ENCODE measurements at regions not wholly inside any gene's neighbourhood (a gene's known extent, or its start where the extent isn't known, plus 50 kb on each side); places are given as distances from the start of the nearest gene placed in this dataset.

DNA sequence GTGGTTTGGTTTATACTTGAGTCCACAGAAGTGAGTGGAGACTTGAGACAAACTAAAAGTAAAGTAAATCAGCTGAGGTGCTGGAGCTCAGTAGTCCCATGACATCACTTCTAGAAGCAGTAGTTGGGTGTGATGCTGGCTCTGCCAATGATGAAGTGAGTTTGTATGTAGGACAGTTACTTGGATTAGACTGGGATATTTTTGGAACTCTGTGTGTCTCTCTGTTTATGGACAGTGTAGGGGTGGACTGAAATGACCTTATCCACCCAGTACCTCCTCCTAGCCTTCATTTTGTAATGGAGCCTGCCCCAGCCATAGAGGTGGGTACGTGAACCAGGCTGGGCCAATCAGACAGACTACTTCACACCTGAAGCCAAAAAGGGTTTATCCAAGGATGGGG, 52.2 kb downstream of the POLR1D start:
- Mint-ChIP-seq H3K36me3 (ENCODE audit: low read depth) (no peaks in the 10 kb centered on the region), H3K4me1 (no peaks in the 10 kb centered on the region), H3K27me3 (ENCODE audit: low read depth) (no peaks in the 10 kb centered on the region), H3K27ac (ENCODE audit: unreplicated experiment) (no peak overlapping the region), H3K4me3 (no peak overlapping the region), H3K9me3 (no peaks in the 10 kb centered on the region)
- TF ChIP-seq, protein P1, sequence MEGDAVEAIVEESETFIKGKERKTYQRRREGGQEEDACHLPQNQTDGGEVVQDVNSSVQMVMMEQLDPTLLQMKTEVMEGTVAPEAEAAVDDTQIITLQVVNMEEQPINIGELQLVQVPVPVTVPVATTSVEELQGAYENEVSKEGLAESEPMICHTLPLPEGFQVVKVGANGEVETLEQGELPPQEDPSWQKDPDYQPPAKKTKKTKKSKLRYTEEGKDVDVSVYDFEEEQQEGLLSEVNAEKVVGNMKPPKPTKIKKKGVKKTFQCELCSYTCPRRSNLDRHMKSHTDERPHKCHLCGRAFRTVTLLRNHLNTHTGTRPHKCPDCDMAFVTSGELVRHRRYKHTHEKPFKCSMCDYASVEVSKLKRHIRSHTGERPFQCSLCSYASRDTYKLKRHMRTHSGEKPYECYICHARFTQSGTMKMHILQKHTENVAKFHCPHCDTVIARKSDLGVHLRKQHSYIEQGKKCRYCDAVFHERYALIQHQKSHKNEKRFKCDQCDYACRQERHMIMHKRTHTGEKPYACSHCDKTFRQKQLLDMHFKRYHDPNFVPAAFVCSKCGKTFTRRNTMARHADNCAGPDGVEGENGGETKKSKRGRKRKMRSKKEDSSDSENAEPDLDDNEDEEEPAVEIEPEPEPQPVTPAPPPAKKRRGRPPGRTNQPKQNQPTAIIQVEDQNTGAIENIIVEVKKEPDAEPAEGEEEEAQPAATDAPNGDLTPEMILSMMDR (conservative IDR thresholded peaks at IDR 0.05) = no peak
- no peak for DNase-seq (ENCODE audit: low read depth, low spot score)

DNA sequence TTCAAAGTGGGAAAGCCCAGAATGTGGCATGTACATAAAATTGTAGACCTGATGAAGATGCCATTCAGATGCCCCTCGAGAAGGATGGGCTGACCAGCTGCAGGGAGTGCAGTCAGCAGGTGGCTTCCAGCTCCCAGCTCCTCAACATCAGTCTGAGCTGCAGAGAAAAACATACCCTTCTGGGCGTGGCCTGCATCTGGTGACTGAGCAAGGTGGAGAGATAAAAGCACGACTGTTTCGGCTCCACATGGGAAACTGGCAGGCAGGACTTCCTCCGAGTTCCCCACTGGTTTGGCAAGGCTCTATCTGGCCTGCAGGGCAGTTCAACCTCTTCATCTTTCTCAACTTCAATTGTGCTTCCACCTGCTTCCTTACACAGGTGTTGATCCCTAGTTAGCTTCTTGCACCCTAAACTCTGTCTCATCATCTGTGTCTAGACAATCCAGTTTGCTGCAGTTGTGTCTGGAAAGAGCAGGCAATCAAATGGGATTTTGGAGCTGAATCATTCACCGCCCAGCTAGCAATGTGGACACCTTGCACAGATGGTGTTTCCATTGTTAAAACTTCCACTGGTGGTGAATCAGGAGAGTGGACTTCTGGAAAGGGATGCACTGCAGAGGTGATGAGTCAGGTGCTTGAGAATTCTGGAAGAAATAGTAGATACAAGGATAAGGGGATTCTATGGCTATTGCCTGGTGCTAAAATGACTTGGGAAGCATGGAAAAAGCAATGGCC, 56.8 kb downstream of the POLR1D start:
- Mint-ChIP-seq H3K9me3 (no peaks in the 10 kb centered on the region), H3K4me1 (no peaks in the 10 kb centered on the region), H3K27me3 (ENCODE audit: low read depth) (peaks cover 36% of the 10 kb centered on the region), H3K36me3 (ENCODE audit: low read depth) (no peaks in the 10 kb centered on the region), H3K27ac (ENCODE audit: unreplicated experiment) (no peak overlapping the region), H3K4me3 (no peak overlapping the region)
- DNase-seq (ENCODE audit: low read depth, low spot score) = no peak
- TF ChIP-seq, protein P1 (conservative IDR thresholded peaks at IDR 0.05) = no peak

DNA sequence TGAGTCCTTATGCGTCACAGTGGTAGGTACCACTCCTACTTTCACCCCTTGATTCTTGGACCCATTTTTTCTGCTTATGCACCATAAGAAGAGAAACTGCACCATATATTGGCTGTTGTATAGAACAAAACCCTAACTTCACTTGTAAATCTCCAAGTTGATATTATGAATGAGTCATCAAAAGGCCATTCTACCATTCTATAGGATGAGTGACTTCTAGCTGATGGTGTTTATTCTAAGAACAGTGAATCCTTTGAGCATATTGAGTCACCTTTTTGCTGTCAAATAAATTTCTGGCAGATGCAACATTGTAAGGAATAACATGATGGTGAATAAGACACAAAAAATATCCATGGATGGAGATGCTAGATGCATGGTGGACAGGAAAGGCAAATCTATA, 57.7 kb downstream of the POLR1D start:
- no peak for DNase-seq (ENCODE audit: low read depth, low spot score)
- no peaks in the 10 kb centered on the region for H3K4me1 Mint-ChIP-seq
- no peak overlapping the region for H3K27ac Mint-ChIP-seq (ENCODE audit: unreplicated experiment)
- H3K27me3 Mint-ChIP-seq (ENCODE audit: low read depth) = peaks cover 40% of the 10 kb centered on the region
- no peak overlapping the region for H3K4me3 Mint-ChIP-seq
- H3K36me3 Mint-ChIP-seq (ENCODE audit: low read depth) = peaks cover 2% of the 10 kb centered on the region
- H3K9me3 Mint-ChIP-seq = no peaks in the 10 kb centered on the region
- TF ChIP-seq, protein P1 (conservative IDR thresholded peaks at IDR 0.05) = no peak

DNA sequence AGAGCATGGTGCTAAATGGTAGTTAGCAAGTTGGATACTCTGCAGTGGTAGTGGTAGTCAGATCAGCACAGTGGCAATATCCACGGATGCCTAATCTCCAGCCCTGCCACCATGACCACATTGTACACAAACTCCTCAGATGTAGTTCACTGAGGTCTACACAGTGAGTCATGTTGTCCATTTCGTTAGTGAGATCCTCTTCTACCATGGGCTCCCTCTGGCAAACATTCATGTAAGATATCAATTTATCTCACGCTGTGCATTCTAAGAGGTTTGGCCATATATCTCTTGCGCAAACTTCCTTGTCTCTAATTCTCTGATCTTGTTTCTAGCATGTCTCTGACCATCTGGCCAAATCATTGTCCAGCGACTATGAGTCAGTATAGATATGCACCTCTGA, 58.2 kb downstream of the POLR1D start:
- H3K4me1 Mint-ChIP-seq = no peaks in the 10 kb centered on the region
- H3K36me3 Mint-ChIP-seq (ENCODE audit: low read depth) = peaks cover 2% of the 10 kb centered on the region
- H3K27me3 Mint-ChIP-seq (ENCODE audit: low read depth) = peaks cover 40% of the 10 kb centered on the region
- TF ChIP-seq, protein P1 (conservative IDR thresholded peaks at IDR 0.05) = no peak
- no peaks in the 10 kb centered on the region for H3K9me3 Mint-ChIP-seq
- no peak overlapping the region for H3K27ac Mint-ChIP-seq (ENCODE audit: unreplicated experiment)
- H3K4me3 Mint-ChIP-seq = no peak overlapping the region
- DNase-seq (ENCODE audit: low read depth, low spot score) = no peak

DNA sequence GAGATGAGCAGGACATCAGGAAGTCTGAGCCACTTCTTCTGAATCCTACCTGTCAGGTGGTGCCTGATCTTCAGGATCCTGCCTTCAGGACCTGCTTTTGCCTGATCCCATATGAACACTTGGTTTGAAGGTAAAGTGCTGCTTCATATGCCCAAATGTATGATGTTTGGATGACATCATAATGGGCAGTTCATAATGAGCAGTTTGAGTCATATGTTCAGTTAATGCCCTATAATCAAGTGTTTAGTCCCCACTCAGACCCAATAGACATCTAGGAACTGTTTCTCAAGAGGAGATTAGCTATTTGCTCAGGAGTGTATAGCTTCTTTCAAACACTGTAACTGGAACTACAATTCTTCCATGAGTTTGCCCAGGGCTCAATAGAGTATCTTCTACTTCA, 58.8 kb downstream of the POLR1D start:
- no peaks in the 10 kb centered on the region for H3K9me3 Mint-ChIP-seq
- TF ChIP-seq, protein P1 (conservative IDR thresholded peaks at IDR 0.05) = no peak
- no peak for DNase-seq (ENCODE audit: low read depth, low spot score)

More for the DNA sequence above, 58.8 kb downstream of the POLR1D start:
- Mint-ChIP-seq H3K27me3 (ENCODE audit: low read depth) (peaks cover 44% of the 10 kb centered on the region), H3K27ac (ENCODE audit: unreplicated experiment) (no peak overlapping the region), H3K4me3 (no peak overlapping the region), H3K4me1 (no peaks in the 10 kb centered on the region), H3K36me3 (ENCODE audit: low read depth) (peaks cover 2% of the 10 kb centered on the region)

All from neural crest cell (in vitro differentiated cells).